Left lobe of liver (tissue), 2 donors: ENCODE measurements at regions not wholly inside any gene's neighbourhood (a gene's known extent, or its start where the extent isn't known, plus 50 kb on each side); places are given as distances from the start of the nearest gene placed in this dataset.

Source experiments
- ATAC-seq: fragments of 200-7000 bp; cut with Tn5 transposase; one replicate; pipeline ENCODE4 v1.9.1; 2020; ENCODE audit warnings: mild to moderate bottlenecking, moderate library complexity
- DNase-seq: peaks from one replicate; pipeline ENCODE4 v3.0.0-alpha.2; 2020; ENCODE audit warnings: low spot score
- donor health status: DM: no; HTN: no; CAD: no; lungs with moderate emphysema.
- donor health status: DM: no; HTN: yes; CAD: no.

DNA sequence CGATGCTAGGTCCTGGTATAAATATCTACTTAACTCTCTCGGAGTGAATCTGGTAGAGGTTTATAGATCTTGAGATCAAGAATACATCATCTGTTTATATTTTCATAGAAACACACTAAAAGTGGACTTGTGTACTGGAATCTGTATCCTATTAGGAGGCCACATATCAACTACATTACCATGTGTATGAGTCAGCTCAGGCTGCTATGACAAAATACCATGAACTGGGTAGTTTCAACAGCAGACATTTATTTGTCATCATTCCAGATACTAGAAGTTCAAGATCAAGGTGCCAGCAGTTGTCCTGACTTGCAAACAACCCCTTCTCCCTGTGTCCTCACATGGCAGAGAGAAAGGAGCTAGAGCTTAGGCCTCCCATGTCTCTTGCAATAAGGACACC, 113.9 kb upstream of the PFKP start:
- DNase-seq (no peak), ATAC-seq (no peak)

- no peak for DNase-seq
- ATAC-seq: no peak
Measured at GRCh38 chr10:2951235-2951835, 116.0 kb upstream of the PFKP start.

- DNase-seq: no peak
- ATAC-seq: no peak
Measured at GRCh38 chr10:2950546-2950945, 116.8 kb upstream of the PFKP start.

DNA sequence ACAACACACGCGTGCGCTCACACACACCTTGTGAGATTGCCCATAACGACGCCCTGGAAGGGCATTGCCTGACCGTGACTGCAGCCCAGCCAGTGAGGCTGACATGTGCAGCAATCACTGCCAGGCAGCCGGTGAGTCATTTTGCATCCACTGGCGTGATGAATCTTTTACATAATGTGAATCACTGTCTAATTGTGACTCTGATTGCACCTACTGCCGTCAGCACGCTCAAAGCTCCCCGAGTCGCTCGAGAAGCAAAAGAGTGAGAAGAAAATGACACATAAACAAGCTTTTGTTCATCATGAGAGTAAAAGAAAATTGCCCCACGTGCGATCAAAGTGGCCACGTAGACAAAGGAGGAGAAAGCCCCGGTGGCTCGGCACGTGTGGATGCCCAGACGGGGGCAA, 117.4 kb upstream of the PFKP start:
- no peak for DNase-seq
- ATAC-seq: no peak

GRCh38 chr10:2949221-2949947, 118.0 kb upstream of the PFKP start:
- ATAC-seq: no peak
- no peak for DNase-seq

GRCh38 chr10:2948127-2948854, 119.1 kb upstream of the PFKP start:
- DNase-seq (no peak), ATAC-seq (no peak)

DNA sequence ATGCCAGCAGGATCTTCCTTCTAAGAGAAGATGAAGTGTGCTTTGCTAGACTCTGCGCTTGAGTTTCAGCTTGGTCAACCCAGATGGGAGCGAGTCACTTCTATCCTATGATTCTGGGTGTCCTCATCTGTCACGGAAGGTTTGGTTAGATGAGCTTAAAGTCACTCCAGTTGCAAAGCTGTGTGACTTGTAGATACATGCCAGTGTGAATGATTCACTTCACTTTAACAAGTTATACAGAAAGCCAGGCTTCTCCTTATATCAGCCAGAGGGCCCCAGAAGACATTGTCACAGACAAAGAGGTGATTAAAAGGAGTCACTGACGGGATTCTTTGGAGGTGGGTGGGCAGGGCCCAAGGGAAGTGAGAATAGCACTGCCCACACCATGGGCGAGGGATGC, 122.6 kb upstream of the PFKP start:
- ATAC-seq (no peak), DNase-seq (no peak)

DNA sequence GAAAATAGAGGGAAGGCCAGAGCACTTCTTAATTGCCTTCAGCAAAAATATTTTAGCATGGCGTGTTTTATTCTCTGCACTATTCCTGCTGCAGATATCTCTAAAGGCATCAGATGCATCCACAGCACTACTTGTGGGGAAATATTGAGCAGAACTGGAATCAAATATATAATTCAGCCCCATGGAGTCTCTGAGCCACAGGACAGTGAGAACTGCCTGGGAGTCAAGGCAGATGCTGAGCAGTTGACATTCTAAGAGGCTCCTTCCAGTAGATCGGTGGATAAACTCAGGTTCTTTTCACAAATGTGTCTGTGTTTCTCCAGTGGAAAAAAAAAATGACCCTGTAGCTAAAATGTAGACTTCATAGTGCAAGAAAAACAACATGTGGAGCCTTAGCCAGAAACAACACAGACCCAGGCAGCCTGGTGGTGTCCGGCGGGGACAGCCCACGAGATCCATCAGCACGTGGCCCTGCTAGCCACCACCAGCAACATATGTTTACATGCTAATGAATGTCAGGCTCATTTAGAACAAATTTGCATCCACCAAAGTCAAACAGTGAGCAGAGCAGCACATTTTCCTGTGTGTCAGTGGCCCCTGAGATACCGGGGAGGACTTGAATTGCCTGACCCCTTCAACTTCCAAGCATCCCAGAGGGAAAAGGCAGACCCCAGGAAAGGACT, 123.3 kb upstream of the PFKP start:
- ATAC-seq: no peak
- DNase-seq: no peak

DNA sequence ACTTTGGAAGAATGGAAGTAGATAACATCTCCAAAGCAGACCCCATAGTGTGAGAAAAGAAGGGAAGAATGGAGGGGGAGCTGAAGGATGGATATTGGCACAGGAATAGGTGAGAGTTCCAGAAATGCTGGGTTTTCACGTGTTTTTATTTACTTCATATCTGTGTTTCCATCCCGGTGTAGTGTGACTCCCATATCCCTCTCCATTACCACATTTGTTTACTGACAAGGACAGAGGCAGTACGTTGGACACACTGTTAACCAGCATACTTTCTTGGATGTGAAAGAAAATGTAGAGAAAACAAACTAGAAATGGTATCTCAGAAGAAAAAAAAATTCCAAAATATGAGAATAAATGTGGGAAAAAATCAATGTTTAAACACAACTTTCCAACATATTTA, 124.4 kb upstream of the PFKP start:
- ATAC-seq (no peak), DNase-seq (no peak)

- no peak for ATAC-seq
- DNase-seq: no peak
Measured at GRCh38 chr10:2938869-2939268, 128.5 kb upstream of the PFKP start.

DNA sequence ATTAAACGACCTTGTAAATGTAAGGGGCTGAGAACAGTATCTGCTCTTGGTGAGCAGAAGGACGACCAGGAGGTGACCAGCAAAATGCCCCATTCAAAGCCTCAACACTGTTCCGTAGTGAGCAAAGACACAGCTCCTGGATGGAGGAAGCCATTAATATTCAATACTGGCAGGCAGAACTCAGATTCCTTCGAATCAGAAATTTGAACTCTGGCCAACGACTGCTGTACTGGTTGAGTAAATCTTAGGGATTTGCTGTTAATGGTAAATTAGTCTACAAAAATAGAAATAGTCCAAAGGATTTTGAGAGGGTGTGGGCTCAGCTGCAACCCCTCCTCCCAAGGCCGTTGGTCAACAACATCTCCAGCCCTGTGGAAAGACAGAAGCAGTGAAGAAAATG, 130.5 kb upstream of the PFKP start:
- DNase-seq (no peak), ATAC-seq (no peak)

DNA sequence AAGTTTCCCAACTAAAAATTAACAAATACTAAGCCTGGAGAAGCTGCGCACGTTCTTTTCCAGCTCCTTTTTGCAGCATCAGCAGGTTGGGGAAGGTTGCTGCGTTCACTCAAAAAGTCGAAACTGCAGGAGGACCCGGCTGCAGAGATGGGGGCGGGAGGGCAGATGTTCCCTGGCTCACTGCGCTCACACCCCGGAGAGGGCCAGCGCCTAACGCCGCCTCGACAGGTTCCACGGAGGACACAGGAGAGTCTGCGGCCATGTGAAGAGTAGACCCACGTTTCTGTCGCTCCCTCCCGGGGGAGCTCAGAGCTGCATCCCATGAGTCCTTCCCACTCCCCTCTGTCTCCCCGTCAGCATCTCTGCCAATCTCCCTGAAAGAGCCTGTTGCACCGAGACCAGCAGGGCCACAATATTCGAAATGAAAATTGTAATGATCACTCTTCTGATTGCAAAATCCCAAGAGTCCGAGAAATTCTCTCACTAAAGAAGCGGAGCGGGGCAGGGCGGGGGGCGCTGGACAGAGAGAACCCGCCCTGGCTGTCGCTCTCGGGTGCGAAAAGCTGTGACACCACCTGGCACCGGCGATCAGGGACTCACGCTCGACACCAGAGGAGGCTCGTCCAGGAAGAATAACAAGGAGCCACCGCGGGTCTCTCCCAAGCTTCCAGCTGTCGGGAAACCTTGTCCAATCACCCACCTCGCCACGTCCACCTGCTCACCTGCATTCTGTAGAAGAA, 131.5 kb upstream of the PFKP start:
- no peak for ATAC-seq

DNA sequence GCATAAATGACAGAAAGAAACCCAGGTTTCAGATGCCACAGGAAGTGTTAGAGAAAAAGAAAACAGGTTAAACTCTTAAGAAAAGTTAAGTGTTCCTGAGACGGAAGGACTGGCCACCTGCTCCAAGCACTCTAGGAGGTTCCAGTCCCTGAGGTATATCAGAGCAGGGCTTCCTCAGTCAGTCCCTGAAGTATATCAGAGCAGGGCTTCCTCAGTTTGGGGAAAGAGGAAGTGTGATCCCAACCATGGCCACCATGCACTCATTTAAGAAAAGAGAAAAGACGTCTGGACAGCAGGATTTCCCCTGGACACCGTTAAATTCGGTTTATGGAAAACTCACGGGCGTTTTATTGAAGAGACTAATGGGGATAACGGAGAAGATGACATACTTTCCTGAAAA, 133.4 kb upstream of the PFKP start:
- ATAC-seq: no peak

More for the DNA sequence above, 131.5 kb upstream of the PFKP start:
- DNase-seq: no peak

GRCh38 chr10:2933519-2933918, 133.8 kb upstream of the PFKP start:
- ATAC-seq (no peak), DNase-seq (no peak)

More for the DNA sequence above, 133.4 kb upstream of the PFKP start:
- DNase-seq: no peak

GRCh38 chr10:2933071-2933470, 134.3 kb upstream of the PFKP start:
- no peak for ATAC-seq
- no peak for DNase-seq

- no peak for DNase-seq
Measured at GRCh38 chr10:2929480-2930258, 137.7 kb upstream of the PFKP start.

GRCh38 chr10:2927958-2928840, 139.1 kb upstream of the PFKP start:
- ATAC-seq: peak; percentile 93

More at GRCh38 chr10:2929480-2930258, 137.7 kb upstream of the PFKP start:
- no peak for ATAC-seq

DNA sequence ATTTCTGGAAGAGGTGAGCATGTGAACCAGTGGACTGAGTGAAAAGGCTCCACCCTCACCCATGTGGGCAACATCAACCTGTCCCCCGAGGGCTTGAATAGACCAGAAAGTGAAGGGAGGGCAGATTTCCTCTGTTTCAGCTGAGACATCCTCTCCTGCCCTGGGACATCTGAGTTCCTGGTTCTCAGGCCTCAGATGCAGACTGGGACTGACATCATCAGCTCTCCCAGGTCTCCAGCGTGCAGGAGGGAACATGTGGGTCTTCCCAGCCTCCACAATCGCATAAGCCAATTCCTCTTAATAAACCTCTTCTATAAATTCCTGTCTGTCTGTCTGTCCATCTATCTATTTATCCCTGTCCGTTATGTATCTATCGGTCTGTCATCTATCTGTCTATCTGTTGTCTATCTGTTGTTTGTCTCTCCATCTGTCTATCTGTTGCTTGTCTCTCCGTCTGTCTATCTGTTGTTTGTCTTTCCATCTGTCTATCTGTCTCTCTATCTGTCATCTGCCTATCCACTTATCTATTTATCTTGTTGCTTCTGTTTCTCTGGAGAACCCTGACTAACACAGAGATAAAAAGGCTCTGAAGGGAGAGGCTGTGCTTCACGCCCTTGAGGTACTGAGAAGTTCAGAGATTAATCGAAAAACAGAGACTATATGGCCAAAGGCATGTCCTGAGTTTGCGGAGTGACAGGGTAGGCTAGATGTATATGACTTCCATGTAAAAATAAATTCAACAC, 140.3 kb upstream of the PFKP start:
- DNase-seq (no peak), ATAC-seq (no peak)

More at GRCh38 chr10:2927958-2928840, 139.1 kb upstream of the PFKP start:
- peak; percentile 54 for DNase-seq
